OCI-LY1 (cell line): ENCODE measurements at regions not wholly inside any gene's neighbourhood (a gene's known extent, or its start where the extent isn't known, plus 50 kb on each side); places are given as distances from the start of the nearest gene placed in this dataset.

Experiments
- CTCF ChIP-seq: fragments of 200-600 bp; sonication (generic), shearing (Covaris generic); IDR thresholded peaks from 2 replicates; pipeline ENCODE4 v1.5.1; 2017; ENCODE audit warnings: mild to moderate bottlenecking, antibody characterized with exemption, low read length, moderate library complexity, mixed read lengths
- EZH2 ChIP-seq: fragments of 200-600 bp; sonication (generic), shearing (Covaris generic); IDR thresholded peaks from 2 replicates; pipeline ENCODE4 v1.8.0; 2017; ENCODE audit warnings: borderline replicate concordance, mixed run types, mild to moderate bottlenecking, antibody characterized with exemption, low read length, moderate library complexity, mixed read lengths

DNA sequence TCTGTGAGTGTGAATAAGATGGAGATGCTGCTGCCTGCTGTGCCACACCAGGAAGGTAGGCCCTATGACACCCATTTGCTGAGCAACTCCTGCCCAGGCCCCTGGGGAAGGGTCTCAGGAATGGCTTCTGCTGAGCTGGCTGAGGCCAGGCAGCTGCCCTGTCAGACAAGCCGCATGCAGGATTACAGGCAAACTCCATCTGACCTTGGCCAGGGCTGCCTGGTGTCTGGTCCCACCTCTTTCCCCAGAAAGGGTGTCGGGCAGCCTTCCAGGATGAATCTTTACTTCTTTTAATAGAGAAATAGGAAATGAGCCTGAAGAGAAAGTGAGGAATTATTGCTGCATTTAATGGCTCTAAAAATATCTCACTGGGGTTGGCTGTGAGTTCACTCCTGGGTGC lies 182.5 kb downstream of the IRX5 start:
- no peak for TF ChIP-seq CTCF
- TF ChIP-seq EZH2, result no peak
